Suppressor macrophage treated with lipopolysaccharide for 4 hours (primary cell): ENCODE measurements at regions not wholly inside any gene's neighbourhood (a gene's known extent, or its start where the extent isn't known, plus 50 kb on each side); places are given as distances from the start of the nearest gene placed in this dataset.

Experiments used
- DNase-seq: peaks from one replicate; pipeline ENCODE4 v3.0.0-alpha.2; 2020

DNA sequence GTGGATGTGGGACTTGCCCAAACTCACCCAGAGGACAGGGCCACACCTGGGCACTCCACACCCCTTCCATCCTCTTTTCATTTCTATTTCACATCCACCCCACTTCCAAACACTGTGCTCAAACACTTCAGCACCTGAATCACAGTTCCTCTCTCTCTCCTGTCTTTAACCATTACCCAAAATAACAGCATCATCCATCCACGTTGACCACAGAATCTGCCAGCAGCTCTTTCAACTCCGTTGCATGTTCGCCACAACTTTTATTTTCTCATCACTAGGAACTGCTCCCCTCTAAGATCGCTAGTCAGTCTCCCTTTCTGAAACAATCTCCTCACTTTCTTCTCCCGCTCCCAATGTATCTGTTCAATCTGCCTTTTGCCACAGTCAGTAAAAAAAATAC lies 121.6 kb upstream of the HNRNPA3 start:
- no peak for DNase-seq

DNA sequence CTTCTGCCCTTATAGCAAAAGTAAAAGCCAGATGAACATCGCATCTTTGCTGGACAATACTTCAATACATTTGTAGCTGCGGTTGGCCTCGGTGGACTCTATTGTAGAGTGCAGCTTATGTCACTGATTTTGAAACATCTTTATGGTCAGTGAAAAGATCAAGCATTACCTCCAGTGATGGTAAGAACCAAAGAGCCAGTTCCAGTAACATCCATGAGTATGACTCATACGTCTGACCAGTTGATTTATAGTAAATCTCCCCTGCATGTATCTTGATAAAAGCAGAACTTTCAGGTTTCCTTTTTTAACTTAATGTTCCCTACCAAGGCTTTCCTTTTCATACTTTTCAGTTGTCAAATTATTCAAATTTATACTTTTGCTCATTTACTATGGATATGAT lies 119.2 kb upstream of the HNRNPA3 start:
- no peak for DNase-seq

DNA sequence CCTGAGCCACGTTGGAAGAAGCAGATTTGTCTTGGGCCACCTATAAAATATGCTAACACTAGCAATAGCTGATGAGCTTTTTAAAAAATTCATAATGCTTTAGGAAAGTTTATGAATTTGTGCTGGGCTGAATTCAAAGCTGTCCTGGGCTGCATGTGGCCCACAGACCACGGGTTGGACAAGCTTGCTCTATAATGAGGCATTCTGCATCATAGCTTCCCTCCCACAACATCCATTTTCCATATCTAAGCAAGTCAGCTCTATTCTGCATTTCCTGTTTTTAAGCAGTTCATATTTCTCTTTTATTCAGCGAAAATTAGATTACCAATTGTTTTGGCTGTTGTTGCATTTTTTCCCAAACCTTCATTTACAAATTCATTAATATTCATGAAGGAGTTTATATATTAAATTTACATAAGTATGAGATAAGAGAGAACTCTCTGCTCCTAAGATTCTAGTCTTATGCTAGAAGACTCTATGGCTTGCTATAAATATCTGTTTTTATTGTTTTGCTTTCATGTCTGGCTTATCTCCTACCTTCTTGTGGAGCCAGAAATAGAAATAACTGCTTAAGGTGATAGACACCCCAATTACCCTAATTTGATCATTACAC lies 114.5 kb upstream of the HNRNPA3 start:
- DNase-seq: peak; percentile 55

DNA sequence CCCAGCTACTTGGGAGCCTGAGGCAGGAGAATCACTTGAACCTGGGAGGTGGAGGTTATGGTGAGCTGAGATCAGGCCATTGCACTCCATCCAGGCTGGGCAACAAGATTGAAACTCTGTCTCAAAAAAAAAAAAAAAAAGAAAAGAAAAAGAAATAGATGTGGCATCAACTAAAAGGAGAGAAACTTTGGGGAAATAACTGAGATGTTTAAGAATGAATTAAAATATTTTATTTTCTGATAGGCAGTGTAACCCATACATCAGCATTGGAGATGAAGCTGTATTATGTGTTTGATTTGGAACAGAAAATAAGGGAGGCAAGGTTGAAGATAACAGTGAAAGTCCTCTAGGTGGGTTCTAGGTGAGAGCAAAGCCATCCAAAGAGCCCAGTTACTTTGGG lies 110.7 kb upstream of the HNRNPA3 start:
- DNase-seq: no peak

DNA sequence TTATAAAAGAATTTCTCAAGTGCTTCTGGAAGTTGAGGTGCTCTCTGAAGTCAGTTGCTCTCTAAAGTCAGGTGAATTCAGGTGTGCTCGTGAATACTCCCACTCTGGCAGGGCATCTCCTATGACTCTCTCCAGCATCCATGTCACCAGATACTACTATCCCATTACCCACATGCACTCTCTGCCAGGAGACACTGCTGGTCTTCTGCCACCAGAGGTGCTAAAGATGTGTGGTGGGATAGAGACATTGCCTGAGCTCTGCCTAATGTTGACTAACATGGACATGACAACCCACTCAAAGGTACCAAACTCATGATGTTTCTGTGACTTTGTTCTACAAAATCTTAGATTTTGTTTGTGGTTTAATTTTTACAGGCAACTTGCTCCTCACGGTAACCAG lies 106.4 kb upstream of the HNRNPA3 start:
- no peak for DNase-seq

DNA sequence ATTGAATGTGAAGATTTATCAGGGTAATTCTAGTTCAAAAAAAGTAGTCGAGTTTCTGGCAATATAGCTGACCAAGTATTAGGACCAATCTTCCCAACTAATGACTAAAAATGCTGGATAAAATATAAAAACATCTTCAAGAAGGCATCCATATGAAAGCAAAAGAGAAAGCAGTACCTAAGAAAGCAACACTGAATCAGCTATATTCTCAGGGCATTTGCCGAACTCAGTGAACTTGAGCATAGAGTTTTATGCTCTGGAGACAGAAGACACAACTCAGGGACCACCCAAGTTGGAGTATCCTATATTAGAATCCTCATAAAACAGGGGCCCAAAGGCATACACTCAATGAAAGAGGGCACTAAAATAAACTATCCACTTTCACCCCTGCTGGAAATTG lies 103.7 kb upstream of the HNRNPA3 start:
- DNase-seq: no peak

DNA sequence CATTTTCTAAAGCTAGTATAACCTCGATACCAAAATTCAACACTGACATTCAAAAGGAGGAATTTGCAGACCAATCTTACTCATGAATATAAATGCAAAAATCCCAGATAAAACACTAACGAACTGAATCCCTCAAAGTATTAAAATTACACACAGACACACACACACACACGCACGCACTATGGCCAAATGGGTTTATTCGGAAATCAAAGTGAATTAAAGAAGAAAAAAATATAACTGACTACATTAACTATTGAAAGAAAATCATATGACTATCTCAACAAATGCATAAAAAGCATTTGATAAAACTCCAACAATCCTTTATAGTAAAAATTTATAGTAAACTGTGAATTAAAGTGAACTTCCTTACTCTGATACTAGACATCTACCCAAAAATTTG lies 97.9 kb upstream of the HNRNPA3 start:
- DNase-seq: no peak

DNA sequence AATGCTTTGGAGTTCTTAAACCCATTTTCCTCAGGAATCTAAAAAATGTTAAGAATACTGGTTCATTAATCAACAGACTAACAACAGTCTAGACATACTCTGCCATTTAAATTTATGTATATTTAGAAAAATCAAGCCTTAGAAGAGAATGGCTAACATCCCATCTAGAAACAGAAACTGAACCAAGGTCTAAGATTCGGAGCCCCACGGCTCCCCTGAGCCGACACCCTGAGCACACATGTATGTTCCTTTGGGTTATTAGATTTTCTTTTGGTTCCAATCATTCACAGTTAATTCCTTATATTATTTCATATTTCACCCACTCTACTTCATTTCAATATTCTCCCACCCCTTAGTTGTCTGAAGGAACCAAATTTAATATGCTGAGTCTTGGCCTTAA lies 94.8 kb upstream of the HNRNPA3 start:
- no peak for DNase-seq

DNA sequence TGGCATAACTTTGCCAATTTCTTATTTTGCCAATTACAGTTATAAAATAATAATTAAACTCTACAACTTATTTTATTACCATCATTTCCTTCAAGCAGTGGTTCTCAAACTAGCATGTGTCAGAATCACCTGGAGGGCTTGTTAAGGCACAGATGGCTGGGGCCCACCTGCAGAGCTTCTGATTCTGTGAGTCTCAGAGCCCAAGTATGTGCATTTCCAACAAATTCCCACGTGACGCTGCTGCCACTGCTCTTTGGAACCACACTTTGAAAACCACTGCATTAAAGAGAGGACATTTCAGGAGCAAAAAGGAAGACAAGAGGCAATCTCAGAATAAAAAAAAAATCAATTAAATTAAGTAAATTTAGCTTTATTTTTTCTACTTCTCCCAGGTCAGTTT lies 94.0 kb upstream of the HNRNPA3 start:
- no peak for DNase-seq

DNA sequence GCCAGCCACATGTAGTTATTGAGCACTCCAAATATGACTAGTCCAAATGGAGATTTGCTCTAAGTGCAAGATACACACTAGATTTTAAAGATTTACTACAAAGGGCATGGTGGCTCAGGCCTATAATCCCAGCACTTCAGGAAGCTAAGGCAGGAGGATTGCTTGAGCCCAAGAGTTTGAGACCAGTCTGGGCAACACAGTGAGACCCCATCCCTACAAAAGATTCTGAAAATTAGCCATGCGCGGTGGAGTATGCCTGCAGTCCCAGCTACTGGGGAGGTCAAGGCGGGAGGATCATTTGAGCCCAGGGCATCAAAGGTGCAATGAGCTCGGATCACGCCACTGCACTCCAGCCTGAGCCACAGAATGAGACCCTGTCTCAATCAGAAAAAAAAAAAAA lies 93.5 kb upstream of the HNRNPA3 start:
- no peak for DNase-seq

DNA sequence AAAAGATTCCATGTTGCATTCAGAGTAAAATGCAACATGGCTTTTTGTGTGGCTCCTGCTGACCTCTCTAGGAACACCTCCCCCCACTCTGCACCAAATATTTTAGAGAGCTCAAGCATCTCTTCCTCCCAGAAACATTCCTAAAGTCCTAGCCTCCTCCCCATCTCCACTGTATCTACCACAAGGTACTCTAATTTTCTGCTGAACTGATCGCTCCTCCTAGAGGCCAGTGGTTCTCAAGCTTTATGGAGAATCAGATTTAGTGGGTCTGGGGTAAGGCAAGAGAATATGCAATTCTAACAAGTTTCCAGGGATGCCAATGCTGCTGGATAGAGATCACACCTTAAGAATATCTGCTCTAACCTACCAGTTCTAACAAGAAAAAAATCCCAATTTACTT lies 89.5 kb upstream of the HNRNPA3 start:
- DNase-seq: no peak

DNA sequence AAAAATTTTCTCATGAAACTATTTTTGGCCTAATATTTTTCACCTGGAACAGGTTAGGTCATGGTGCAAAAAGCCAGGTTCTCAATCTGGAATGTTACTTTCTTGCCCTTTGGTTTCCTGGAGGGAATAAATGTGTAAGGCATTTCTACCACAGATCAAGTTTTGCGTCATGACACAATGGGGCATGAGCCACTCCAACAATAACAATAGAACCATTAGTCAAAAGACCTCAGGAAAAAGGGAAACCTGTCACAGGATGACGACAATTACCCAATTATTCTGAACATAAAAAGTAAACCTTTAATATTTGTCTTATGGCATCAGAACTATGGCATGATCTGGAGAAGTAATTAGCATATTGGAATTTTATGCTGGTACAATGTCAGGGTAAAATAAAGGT lies 88.2 kb upstream of the HNRNPA3 start:
- DNase-seq: no peak

DNA sequence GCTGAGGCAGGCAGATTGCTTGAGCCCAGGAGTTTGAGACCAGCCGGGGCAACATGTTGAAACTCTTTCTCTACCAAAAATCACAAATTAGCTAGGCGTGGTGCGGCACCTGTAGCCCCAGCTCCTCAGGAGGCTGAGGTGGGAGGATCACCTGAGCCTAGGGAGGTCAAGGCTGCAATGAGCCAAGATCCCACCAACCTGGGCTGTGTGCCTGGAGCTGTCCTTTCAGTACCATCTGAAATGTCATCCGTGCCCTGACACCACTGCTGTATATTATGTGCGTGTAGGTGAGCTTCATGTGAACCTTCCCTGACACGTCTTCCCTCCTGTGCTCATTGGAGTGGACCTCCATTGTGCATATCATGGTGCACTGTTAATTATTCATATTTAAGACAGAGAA lies 84.8 kb upstream of the HNRNPA3 start:
- DNase-seq: no peak

DNA sequence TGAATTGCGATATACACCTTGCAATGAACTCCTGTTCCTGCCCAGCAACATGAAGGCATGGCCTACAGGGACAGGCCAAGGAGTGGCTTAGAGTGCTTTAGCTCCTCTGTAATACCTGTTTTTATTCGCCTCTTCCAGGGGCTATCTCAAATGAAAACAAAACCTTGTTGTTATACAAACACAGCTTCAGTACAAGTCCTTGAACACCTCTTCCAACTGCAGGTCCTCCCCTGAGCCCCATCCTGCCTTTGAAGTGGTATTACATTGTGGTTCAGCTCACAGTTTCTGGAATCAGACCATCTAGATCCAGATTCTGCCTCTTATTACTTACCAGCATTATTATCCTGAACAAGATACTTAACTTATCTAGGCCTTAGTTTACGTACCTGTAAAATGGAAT lies 83.0 kb upstream of the HNRNPA3 start:
- DNase-seq: no peak

DNA sequence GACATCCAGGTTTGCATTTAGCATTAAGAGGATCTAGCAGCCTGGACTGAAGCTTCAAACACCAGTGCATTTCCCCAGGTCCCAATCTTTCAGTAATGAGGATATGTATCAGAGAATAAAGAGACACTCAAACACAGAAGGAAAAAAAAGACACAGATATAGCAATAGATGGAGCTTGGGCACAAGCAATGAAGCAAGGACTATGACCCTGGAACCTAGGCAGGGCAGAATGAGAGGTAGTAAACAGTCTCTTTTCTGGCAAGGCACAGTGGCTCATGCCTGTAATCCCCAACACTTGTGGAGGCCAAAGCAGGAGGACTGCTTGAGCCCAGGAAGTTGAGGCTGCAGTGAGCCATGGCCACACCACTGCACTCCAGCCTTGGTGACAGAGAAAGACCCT lies 80.7 kb upstream of the HNRNPA3 start:
- DNase-seq: no peak

DNA sequence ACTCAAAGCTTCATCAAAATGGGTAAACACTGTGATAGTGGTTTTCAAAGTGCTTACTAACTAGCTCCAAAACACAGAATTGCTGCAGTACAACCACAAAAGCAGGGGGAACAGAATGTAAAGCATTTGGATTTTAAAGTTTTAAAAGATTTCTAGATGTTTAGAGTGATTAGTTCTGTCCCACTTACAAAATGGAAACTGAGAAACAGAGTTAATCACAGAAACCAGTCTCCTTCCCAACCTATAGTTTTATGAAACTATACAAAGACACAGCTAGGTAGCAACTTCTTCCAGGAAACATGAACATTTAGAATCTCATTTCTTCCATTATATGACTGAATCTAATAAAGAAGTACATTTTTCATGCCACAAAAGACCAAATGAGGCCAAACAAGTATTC lies 73.8 kb upstream of the HNRNPA3 start:
- DNase-seq: no peak

DNA sequence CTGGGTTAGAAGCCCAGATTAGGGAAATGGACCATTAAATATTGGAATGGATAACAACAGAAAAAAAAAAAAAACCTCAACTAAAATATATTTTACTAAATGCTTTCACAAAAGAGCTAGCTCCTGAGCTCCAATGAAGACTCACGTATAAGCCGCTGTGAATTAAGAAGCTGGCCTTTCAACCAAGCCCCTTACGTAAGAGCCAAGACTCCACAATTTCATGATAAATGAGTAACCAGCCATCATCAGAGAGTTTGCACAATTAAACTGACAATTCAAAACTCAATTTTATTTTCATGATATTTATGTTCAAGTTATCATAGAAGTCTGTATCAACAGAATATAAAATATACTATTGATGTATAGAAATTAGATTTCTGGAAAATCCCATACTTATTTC lies 70.7 kb upstream of the HNRNPA3 start:
- DNase-seq: peak; percentile 68

DNA sequence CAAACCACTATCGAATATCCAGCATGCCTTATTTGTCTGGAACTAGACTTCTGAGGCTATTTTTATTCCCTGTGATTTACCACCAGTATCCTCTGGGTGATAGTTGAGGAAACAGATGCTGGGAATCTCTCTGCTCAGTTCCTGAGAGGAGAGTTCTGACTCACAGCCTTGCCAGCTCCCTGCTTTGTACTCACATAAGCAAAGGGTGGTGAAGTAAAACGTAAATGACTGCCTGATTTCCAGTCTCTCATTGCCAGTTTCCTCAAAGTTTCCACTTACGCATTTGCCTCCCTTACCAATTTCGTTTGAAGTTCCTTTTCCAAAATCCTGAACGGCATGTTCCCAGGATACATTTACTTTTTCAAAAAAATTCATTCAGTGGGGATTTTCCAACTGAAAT lies 69.2 kb upstream of the HNRNPA3 start:
- peak; percentile 73 for DNase-seq

DNA sequence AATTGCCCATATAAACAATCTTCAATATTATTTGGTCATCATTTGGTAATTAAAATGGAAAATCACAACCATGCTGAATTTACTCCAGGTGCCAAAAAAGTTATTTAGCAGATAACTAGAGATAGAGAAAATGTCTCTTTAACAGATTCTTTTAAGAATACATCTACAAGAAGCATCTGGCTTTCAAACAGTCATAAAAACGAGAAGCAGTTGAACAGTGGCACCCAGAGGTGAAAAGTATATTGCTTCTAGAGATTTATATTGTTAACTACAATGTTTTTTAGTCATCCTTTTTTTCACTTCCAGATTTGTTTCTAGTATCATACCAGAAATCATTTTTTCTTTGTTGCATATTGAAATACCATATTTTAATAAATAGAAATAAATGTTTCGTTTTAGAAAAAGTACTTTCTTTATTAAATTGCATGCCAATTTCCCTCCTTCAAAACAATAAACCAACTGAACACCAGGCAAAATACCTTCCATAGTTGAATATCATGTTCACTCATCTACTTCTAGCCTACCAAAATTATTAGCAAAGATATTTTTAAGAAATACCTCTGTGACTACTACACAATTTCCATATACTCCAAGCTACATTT lies 65.4 kb upstream of the HNRNPA3 start:
- peak; percentile 74 for DNase-seq

DNA sequence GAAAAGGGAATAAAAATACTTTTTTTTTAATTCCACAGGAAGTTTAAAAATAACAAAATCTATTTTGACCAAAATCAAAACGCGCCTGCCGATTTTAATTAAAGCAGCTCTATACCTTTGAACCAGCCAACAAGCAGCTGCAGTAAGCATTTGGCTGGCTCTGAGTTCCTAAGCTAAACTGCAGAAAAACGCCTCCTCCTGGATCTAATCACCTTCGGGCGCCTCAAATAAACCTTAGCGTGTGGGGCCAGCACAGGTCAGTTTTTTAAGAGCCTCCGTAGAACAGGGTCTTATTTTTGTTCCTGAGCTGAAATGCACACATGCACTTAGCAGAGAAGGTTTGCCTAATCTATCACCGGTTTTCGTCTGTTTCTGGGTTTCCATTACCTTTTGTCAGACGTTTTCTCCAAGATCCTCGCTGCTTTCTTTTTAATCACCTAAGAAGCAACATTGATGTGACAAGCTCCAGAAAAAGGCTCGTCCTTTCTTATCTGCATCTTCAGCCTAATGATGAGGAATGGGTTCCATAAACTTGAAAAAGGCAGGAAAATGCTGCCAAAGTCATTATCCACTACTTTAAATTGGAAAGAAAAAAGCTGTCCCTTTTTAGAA lies 64.7 kb upstream of the HNRNPA3 start:
- DNase-seq: no peak

DNA sequence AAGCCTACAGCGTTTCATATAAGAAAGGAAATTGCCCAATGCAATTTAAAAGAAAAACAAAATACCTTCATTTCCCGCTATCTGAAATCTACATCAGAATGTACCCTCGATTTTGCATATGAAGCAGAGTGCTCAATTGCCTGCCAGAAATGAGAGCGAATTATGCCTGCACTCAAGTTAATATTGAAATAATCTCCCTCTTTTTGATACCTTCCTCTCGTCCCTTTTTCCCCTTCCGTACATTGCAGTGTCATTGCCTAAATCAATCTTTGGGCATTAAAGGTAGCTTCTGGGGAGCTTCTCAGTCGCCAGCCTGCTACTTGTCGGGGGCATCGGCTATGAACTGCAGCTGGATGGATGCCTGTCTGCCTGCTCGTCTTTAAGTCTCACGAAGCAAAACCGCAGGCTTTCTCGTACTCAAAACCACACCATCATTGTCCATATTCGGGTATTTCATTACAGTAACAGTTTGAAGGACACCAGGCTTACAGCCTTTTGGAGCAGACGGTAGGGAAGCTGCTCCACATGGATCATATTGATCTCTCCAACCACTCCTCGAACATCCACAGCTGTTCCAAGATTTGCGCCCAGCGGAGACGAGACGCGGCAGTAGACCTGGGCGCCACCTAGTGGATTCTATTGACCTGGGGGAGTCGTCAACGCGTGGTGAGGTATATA lies 64.0 kb upstream of the HNRNPA3 start:
- DNase-seq: peak; percentile 86

DNA sequence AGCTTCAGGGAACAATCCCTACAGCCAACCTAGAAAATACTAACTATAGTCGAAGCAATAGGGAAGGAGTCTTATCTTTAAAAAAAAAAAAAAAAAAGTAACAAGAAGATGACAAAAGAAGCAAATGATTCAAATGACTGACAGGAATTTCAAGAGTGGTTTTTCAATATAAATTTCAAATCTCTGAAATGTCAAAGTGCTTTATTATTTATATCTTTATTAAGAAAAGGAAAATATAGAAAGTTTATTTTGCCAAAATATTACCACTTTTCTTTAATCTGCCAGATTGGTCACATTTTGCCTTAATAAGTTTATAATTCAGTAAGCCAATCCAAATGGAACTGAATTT lies 63.5 kb upstream of the HNRNPA3 start:
- no peak for DNase-seq

DNA sequence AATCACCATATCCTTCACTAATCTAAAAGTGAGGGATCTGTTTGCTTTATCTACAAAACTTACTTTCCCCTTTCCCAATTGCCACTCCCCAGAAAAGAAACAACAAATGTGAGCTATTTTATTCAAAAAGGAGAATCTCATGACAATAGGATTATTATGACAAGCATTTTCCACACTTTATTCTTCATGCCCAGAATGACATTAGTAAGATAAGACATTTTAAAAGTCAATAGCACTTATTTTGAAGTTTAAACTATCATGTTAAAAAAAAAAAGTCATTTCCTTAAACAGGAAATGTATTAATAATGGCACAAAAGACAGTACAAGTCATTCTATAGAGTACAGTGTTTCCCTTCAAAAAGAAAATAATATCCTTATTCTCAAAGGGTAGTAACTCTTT lies 58.8 kb upstream of the HNRNPA3 start:
- DNase-seq: no peak

DNA sequence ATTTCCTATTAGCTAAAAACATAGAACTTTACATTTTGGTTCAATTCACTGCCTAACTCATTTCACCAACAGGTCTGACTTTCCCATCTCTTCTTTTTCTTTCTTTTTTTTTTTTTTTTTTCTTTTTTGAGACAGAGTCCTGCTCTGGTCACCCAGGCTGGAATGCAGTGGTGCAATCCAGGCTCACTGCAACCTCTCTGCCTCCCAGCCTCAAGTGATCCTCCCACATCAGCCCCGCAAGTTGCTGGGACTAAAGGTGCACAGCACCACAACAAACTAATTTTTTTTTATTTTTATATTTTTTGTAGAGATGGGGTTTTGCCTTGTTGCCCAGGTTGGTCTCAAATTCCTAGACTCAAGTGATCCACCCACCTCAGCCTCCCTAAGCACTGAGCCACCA lies 57.8 kb upstream of the HNRNPA3 start:
- DNase-seq: no peak

DNA sequence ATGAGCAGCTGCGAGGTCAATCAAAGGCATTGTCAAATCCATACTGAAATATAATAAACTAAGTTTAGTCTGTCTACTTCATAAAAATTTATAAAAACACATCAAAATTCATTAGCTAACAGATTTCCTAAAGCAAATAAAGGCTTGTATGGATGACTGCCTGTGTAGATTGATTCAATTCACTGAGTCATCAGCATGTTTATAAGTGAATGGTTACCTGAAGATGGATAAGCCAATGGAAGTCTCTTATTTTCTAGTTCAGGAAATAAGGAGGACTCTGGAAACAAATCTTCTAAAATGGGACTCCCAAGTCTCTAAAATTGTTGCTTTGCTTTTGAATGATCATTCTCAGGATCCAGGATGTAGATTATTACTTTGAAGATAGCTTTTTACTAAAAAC lies 57.0 kb upstream of the HNRNPA3 start:
- no peak for DNase-seq
